ENCODE measurements at regions not wholly inside any gene's neighbourhood (a gene's known extent, or its start where the extent isn't known, plus 50 kb on each side); places are given as distances from the start of the nearest gene placed in this dataset.

DNA sequence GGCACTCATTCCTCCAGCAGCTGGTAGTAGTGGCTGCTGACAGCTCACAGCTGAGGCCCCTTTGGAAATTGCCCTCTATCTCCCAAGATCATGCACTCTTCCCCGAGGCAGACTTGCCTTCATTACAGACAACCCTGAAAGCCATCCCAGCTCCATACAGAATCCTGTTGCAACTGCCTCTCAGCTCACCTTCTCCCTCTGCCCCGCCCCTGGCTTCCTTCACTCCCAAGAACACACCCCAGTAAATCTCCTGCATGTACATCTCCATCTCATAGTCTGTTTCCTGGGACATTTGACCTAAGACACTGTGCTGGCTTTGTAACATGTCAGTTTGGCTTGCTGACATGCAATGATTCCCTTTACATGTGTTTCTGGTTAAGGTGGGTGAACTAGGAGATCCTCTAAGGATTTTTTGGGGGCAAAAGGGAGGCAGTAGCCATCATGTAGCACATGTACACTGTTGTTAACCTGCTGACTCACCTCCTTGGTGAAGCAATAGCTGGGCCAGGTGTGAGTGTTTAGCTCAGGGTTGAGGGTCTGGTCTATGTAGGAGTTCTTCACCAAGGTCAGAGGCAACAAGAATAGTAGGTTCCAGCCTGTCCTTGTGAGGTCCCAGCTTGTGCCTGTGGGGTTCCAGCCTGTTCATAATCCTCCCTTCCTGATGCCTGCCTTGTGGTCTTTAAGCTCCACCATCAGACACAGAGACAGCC, 179.6 kb downstream of the CSNK2A3 start:
- no peak for DNase-seq

GRCh38 chr11:11171854-11172253, 181.2 kb downstream of the CSNK2A3 start:
- DNase-seq, result no peak

- DNase-seq, result no peak
Measured at GRCh38 chr11:11171285-11171684, 181.8 kb downstream of the CSNK2A3 start.

DNA sequence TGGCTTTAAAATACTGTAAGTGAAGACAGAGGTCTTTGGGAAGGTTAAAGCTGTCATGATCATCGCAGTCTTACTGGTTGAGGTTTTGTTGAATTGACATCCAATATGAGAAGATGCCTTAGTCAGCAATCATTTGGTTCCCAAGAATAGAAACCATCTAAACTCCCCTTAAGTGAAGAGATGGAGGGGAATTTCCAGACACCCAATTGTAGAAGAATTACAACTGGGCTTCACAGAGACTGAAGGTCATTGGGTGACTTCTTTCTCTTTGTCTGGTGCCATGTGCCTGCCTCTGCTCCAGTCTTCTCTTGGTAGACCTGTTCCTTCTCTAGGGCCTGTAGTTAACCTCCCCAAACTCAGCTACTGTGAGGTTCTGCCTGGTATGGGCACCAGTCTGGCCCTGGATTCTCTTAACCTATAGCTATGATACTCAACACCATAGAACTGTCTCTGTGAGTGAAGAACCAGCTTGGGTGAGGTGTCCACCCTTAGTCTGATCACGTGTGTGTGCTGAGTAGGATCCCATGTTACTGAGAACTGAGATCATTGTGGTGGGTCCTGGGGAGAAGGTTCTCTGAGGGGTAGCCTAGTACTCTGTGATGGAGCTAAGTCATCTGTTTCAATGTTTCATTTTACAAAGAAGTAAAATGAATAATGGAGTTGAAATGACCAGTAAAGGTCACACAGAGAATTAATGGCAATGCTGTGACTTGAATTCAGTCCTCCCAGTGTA, 182.5 kb downstream of the CSNK2A3 start:
- DNase-seq, result no peak

- no peak for DNase-seq
Measured at GRCh38 chr11:11169715-11170351, 183.2 kb downstream of the CSNK2A3 start.

DNA sequence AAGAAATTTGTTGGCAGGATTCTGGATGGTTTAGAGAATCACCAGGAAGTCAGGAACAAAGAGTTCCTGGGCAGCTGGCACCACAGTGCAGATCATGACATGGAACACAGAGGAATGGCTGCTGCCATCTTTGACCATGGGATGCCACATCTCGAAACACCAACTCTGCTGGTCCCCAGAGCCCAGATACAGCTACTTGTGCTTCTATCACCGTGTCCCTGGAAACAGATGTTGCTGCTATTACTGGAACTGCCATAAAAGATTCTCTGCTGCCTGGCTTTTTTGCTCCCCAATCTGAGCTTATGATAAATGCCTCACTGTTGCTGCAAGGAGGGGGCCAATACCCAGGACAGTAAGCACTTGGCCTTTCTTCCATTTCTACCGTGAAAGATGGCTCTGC, 185.2 kb downstream of the CSNK2A3 start:
- no peak for DNase-seq

DNA sequence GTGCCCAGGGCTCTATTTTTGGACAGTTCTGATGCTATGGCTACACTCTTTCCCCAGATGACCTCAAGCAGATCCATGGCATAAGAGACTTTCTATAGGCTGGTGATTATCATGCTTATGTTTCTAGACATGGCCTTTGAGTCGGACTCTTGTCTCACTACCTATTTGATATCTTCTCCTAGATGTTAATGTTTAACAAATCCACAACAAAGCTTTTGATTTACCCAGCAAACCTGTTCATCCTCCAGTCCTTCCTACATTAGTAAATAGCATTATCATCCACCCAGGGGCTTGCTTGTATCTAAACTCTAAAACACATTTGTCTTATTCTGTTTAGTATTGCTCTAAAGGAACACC, 188.7 kb downstream of the CSNK2A3 start:
- no peak for DNase-seq

- DNase-seq, result no peak
Measured at GRCh38 chr11:11163669-11164333, 189.2 kb downstream of the CSNK2A3 start.

- no peak for DNase-seq
Measured at GRCh38 chr11:11163236-11163635, 189.8 kb downstream of the CSNK2A3 start.

GRCh38 chr11:11157185-11157584, 195.9 kb downstream of the CSNK2A3 start:
- DNase-seq, result peak; percentile 10

GRCh38 chr11:11155962-11156815, 196.9 kb downstream of the CSNK2A3 start:
- peak; percentile 25 for DNase-seq

DNA sequence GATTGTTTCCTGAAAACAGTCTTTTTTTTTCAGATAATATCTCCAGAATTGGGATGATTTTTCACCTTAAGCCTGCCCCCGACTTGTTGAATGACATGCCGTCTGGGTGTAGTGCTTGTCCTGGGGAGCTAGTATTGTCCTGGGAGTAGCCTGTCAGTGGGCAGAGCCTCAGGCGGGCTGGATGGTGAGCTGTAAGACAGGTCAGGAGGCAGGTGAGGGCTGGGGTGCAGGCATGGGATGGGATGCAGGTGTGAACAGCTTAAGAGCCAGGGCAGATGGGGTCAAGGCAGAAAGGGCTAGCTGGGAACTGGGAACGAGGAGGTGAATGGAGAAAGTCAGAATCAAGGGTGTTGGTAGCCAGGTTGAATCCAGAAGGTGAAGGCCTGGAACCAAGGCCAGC, 200.2 kb downstream of the CSNK2A3 start:
- no peak for DNase-seq

DNA sequence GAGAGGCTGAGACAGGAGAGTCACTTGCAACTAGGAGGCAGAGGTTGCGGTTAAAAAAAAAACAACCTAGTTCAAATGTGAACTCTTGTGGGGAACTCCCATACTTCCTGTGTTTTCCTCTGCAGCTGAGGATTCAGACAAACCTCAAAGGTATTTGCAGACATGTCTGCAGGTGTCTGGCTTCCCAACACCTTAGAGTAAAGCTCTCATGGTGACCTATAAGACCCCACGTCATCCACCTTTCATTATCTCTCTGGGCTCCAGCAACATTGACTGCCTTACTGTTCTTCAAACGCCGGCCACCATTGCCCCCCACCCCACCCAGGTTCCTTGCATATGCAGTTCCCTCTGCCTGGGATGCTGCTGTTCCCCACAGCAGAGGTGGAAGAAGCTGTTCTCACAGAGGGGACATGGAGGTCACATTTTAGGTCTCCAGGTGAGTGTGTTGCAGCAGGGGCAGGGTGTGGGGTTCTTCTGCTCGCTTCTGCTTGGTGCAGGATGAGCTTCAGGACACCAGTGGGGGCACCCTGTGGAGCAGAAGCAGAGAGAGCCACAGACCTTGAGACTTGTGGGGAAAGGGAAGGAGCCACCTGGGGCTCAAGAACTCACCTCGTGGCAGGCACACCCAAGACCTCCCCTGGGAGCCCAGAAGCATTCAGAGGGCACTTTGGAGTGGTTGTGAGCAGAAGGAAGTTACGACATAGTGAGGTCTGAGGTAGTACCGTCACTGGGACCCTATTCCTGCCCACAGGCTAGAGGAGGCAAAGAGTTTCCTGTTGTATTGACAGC, 203.2 kb downstream of the CSNK2A3 start:
- no peak for DNase-seq

DNA sequence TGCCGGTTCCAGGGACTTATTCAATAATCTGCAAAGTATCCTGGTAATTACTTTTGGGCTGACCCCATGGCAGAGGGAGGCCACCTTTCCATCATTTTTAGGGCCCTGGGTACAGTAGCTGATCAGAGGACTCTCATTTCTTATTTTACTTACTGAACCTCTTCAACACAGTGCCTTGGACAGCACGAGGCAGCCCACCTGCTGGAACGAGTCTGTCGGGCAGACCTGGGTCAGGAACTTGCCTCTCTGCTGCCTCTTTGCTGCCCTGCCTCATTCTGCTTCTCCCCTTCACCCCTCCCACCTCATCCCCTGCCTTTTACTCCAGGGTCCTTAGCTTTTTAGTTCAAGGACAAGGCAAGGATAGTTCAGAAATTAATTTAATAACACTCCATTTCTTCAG, 204.5 kb downstream of the CSNK2A3 start:
- DNase-seq, result no peak

DNA sequence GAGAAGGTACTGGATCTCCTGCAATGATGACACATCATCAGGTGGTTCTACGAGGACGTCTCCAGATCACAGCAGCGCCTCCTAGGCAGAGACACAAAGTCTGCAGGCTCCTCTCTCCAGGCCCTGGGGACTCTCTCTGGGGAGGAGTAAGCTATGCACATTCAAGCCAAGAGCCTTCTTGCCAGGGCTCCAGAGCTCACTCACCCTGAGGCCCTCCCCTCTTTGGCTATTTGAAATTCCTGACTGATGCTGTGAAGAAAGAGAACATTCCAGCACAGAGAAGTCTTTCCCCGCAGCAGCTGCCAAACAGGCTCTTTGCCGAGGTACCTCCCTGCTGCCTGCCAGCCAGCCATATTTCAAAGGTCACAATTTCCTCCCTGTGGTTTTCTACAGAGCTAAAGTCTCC, 204.9 kb downstream of the CSNK2A3 start:
- no peak for DNase-seq

DNA sequence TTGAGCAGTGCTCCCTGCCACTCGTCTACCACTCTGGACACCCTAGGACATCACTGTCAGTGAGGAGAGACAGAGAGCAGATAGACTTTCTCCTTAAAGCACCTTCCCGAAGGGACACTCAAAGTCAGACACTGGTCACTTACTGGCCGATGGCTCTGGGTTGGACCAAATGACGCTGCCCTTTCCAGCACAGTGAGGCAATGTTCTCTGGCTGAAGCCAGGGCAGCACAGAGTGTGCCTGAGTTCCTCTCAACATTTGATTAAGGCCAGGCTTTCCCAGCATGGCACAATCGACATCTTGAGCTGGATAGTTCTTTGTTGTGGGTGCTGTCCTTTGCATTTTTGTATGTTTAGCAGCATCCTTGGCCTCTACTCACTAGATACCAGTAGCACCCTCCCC, 206.2 kb downstream of the CSNK2A3 start:
- DNase-seq, result no peak

DNA sequence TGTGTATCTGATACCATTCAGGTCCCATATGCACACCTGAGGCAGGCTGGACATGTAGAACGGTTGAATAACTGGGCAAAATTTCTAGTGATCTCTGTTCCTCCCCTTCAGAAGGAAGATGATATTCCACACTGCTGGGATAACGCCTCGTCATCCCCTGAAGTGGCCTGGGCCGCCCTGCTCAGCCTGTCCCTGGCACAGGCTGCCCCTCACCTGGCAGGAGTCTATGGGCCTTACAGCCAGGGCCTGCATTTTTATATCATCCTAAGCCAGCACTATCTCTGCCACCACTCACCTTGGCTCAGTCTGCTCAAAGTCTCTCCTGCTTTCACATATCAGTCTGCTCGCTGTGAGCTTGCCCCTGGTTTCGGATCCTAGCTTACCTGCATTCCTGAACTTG, 209.2 kb downstream of the CSNK2A3 start:
- DNase-seq, result no peak

GRCh38 chr11:11142430-11142829, 210.6 kb downstream of the CSNK2A3 start:
- DNase-seq, result no peak

- no peak for DNase-seq
Measured at GRCh38 chr11:11141065-11141464, 212.0 kb downstream of the CSNK2A3 start.

GRCh38 chr11:11140510-11140909, 212.5 kb downstream of the CSNK2A3 start:
- no peak for DNase-seq

DNA sequence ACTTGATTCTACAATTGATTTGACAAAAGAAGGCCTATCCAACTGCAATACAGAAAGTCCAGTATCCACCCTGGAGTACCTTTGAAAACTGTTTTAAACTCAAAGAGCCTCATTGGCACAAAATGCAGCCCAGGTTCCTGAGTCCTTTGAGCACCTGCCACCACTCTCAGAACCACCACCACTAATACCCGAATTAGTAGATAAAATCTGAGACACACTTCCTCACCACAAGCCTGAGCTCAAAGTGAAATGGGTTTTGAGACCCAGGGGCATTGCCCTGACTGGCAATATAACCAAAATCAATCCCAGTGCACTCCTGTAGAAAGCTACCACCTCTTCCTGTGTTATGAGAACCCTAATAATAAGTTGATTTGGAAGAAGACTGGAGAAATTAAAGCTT, 215.7 kb downstream of the CSNK2A3 start:
- no peak for DNase-seq

Data from NCI-H1436 (cell line).